ENCODE measurements at regions not wholly inside any gene's neighbourhood (a gene's known extent, or its start where the extent isn't known, plus 50 kb on each side); places are given as distances from the start of the nearest gene placed in this dataset.
"Not testable (repeated sequence)": the region's sequence is repeated elsewhere in the genome, so short reads cannot be mapped to it uniquely, and the experiment has no call there.

- TF ChIP-seq PBX3 (IDR thresholded peaks at IDR 0.05) (peak; percentile 79), MAX (IDR thresholded peaks at IDR 0.05; ENCODE audit: low read depth) (no peak), SIN3A (IDR thresholded peaks at IDR 0.05; ENCODE audit: borderline replicate concordance, low read depth, low read length) (no peak), IRF3 (IDR thresholded peaks at IDR 0.05; ENCODE audit: low read depth, low read length) (no peak), JUND (IDR thresholded peaks at IDR 0.05) (0 out of 2 replicates have a peak, but pooled peaks have one; percentile 21), RAD21 (IDR thresholded peaks at IDR 0.05; ENCODE audit: low read length) (no peak), NRF1 (IDR thresholded peaks at IDR 0.05; ENCODE audit: low read depth, low read length) (no peak), NFIC (IDR thresholded peaks at IDR 0.05; ENCODE audit: borderline replicate concordance) (peak; percentile 23; the same call in 1 of the 2 replicates), FOSL2 (IDR thresholded peaks at IDR 0.05; ENCODE audit: borderline replicate concordance, low read depth) (peak; percentile 55), CTCF (IDR thresholded peaks at IDR 0.05) (no peak), FOXJ3 (CRISPR knock-in tag; IDR thresholded peaks at IDR 0.05) (no peak), MEF2A (IDR thresholded peaks at IDR 0.05; ENCODE audit: borderline replicate concordance, low read depth) (no peak), REST (IDR thresholded peaks at IDR 0.05; ENCODE audit: low read depth, low read length) (no peak), USF2 (IDR thresholded peaks at IDR 0.05; ENCODE audit: borderline replicate concordance, low read depth, low read length) (no peak), MXI1 (IDR thresholded peaks at IDR 0.05; ENCODE audit: low read depth, low read length) (no peak)
Measured at GRCh38 chr5:96320797-96321196, 112.3 kb downstream of the PCSK1 start (continued).

GRCh38 chr5:96319981-96320739, 112.9 kb downstream of the PCSK1 start:
- H3K27me3 ChIP-seq (ENCODE audit: insufficient read depth); H2AFZ ChIP-seq (ENCODE audit: low read depth); DNase-seq; POLR2A ChIA-PET; H4K20me1 ChIP-seq (ENCODE audit: insufficient read depth); H3F3A ChIP-seq (replicated peaks; ENCODE audit: insufficient read depth); H3K9me2 ChIP-seq; H3K9me3 ChIP-seq; H3K4me2 ChIP-seq; H3K79me2 ChIP-seq (ENCODE audit: insufficient read depth); H3K4me3 ChIP-seq (ENCODE audit: low read depth in 2 of 2, low read length in 1 of 2); H3K9ac ChIP-seq; H3K36me3 ChIP-seq (replicated peaks in 1 of 2; ENCODE audit: control insufficient read depth in 1 of 2, insufficient read depth in 2 of 2, low read length in 1 of 2): not testable (repeated sequence)
- CTCF ChIA-PET: interaction anchor here (0.6 kb wide), 1 partner anchor 220 kb away, joined by 3 read pairs; no protein-coding TSS in a partner anchor
- WGBS (ENCODE audit: low lambda C conversion rate): 77% methylated on average over 8 of the region's 11 CpGs
- Histone ChIP-seq H3K27ac (ENCODE audit: low read depth in 2 of 2, low read length in 1 of 2) (peak overlapping the region in 1 of 2 experiments; percentile 35; a peak in 2 of 4 replicates), H3K4me1 (ENCODE audit: control insufficient read depth in 1 of 2, insufficient read depth in 2 of 2, low read depth in 1 of 2, low read length in 1 of 2) (peaks cover 0 to 24% of the 10 kb centered on the region in 2 experiments)

Measured in SK-N-SH (cell line).